ENCODE measurements at regions not wholly inside any gene's neighbourhood (a gene's known extent, or its start where the extent isn't known, plus 50 kb on each side); places are given as distances from the start of the nearest gene placed in this dataset.
"Not testable (repeated sequence)": the region's sequence is repeated elsewhere in the genome, so short reads cannot be mapped to it uniquely, and the experiment has no call there.

GRCh38 chr5:25448646-25449045 lies 803.9 kb upstream of the CDH10 start:
- no peak for DNase-seq

GRCh38 chr5:25448190-25448621 lies 803.4 kb upstream of the CDH10 start:
- DNase-seq: no peak

- DNase-seq: not testable (repeated sequence)
These were observed 801.3 kb upstream of the CDH10 start for GRCh38 chr5:25446061-25446420.

GRCh38 chr5:25445381-25446060 lies 800.7 kb upstream of the CDH10 start:
- not testable (repeated sequence) for DNase-seq

- DNase-seq: no peak
These were observed 799.9 kb upstream of the CDH10 start for GRCh38 chr5:25444697-25445096.

GRCh38 chr5:25441810-25442209 lies 797.0 kb upstream of the CDH10 start:
- DNase-seq: no peak

GRCh38 chr5:25439025-25439424 lies 794.2 kb upstream of the CDH10 start:
- no peak for DNase-seq

GRCh38 chr5:25438375-25438774 lies 793.6 kb upstream of the CDH10 start:
- DNase-seq: not testable (repeated sequence)

GRCh38 chr5:25436452-25436851 lies 791.7 kb upstream of the CDH10 start:
- DNase-seq: no peak

- DNase-seq: no peak
These were observed 791.1 kb upstream of the CDH10 start for GRCh38 chr5:25435882-25436281.

- no peak for DNase-seq
These were observed 782.5 kb upstream of the CDH10 start for GRCh38 chr5:25427240-25427639.

GRCh38 chr5:25423271-25423670 lies 778.5 kb upstream of the CDH10 start:
- DNase-seq: no peak

GRCh38 chr5:25419684-25420083 lies 774.9 kb upstream of the CDH10 start:
- DNase-seq: no peak

- DNase-seq: no peak
These were observed 774.2 kb upstream of the CDH10 start for GRCh38 chr5:25418978-25419377.

- no peak for DNase-seq
These were observed 773.6 kb upstream of the CDH10 start for GRCh38 chr5:25418319-25418859.

GRCh38 chr5:25416960-25417359 lies 772.2 kb upstream of the CDH10 start:
- no peak for DNase-seq

- DNase-seq: no peak
These were observed 771.2 kb upstream of the CDH10 start for GRCh38 chr5:25415970-25416369.

- no peak for DNase-seq
These were observed 770.0 kb upstream of the CDH10 start for GRCh38 chr5:25414742-25415141.

- no peak for DNase-seq
These were observed 767.4 kb upstream of the CDH10 start for GRCh38 chr5:25412116-25412661.

GRCh38 chr5:25407365-25407764 lies 762.6 kb upstream of the CDH10 start:
- DNase-seq: not testable (repeated sequence)

- no peak for DNase-seq
These were observed 761.1 kb upstream of the CDH10 start for GRCh38 chr5:25405850-25406249.

- DNase-seq: no peak
These were observed 755.2 kb upstream of the CDH10 start for GRCh38 chr5:25399878-25400480.

- DNase-seq: no peak
These were observed 749.2 kb upstream of the CDH10 start for GRCh38 chr5:25393957-25394356.

GRCh38 chr5:25393256-25393655 lies 748.5 kb upstream of the CDH10 start:
- no peak for DNase-seq

All from hematopoietic multipotent progenitor cell treated with erythropoietin and hydrocortisone succinate and interleukin-3 and kit ligand, for 6 days (in vitro differentiated cells).